ENCODE measurements at regions not wholly inside any gene's neighbourhood (a gene's known extent, or its start where the extent isn't known, plus 50 kb on each side); places are given as distances from the start of the nearest gene placed in this dataset.

DNA sequence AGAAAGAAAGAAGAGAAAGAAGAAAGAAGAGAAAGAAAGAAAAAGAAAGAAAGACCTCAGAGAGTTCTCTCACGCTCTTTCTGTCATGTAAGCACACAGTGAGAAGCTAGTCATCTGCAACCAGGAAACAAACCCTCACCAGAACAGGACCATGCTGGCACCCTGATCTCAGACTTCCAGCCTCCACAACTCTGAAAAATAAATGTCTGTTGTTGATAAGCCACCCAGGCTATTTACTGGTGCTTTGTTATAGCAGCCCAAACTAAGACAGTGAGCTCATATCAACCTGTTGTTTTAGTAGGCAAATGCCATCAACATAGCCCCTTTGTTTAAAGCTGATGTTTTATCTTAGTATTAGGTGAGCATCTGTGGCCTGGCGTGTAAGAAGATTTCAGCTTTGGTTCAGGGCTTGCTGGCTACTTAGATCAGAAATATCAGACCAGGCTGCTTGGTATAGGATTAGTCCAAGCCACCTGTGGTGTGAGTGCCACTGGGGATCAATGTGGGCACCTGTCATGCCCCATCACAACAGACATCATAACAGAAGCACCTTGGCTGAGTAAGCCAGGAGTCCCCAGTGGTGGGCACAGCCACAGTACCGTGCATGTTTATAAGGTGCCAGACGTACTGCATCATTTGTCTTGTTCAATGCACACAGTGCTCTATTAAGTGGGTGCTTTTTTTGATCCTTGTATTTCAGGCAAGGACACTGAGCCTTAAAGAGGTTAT lies 94.4 kb downstream of the LBH start:
- TF ChIP-seq EZH2phosphoT487 (IDR thresholded peaks at IDR 0.05; ENCODE audit: borderline replicate concordance, low read length) = no peak
- TF ChIP-seq, protein P1, sequence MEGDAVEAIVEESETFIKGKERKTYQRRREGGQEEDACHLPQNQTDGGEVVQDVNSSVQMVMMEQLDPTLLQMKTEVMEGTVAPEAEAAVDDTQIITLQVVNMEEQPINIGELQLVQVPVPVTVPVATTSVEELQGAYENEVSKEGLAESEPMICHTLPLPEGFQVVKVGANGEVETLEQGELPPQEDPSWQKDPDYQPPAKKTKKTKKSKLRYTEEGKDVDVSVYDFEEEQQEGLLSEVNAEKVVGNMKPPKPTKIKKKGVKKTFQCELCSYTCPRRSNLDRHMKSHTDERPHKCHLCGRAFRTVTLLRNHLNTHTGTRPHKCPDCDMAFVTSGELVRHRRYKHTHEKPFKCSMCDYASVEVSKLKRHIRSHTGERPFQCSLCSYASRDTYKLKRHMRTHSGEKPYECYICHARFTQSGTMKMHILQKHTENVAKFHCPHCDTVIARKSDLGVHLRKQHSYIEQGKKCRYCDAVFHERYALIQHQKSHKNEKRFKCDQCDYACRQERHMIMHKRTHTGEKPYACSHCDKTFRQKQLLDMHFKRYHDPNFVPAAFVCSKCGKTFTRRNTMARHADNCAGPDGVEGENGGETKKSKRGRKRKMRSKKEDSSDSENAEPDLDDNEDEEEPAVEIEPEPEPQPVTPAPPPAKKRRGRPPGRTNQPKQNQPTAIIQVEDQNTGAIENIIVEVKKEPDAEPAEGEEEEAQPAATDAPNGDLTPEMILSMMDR (IDR thresholded peaks at IDR 0.05; ENCODE audit: low read depth, low read length, poor library complexity, severe bottlenecking) = no peak

Measured in DOHH2 (cell line).